ENCODE measurements at regions not wholly inside any gene's neighbourhood (a gene's known extent, or its start where the extent isn't known, plus 50 kb on each side); places are given as distances from the start of the nearest gene placed in this dataset.
"Not testable (repeated sequence)": the region's sequence is repeated elsewhere in the genome, so short reads cannot be mapped to it uniquely, and the experiment has no call there.

DNA sequence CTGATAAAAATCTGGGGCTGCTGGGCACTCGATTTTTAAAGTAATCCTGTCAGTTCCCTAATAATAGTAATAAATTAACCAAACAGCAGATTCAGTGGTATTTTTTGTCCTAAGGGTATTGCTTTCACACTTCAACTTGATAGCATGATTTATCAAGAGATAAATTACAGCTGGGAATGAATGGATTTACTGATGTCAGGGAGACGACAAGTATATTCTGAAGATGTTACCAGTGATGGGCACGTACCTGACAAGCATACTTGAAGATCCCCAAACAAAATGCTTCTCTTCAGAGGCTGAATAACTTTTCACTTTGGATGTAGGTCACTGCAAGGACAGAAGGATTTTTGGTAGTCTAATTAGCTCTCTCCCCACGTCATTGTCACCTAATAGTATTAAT, 82.0 kb downstream of the OLFM4 start:
- Histone ChIP-seq H3K4me1 (no peaks in the 10 kb centered on the region), H3K4me3 (no peak overlapping the region), H3K27ac (no peak overlapping the region), H3K9me3 (no peaks in the 10 kb centered on the region), H3K36me3 (no peaks in the 10 kb centered on the region), H3K27me3 (no peaks in the 10 kb centered on the region)
- no peak for DNase-seq
- intact Hi-C loops (cut with DNase I; ENCODE audit: low total_unique reads), result no loop called here
- TF ChIP-seq POLR2A (IDR thresholded peaks at IDR 0.05), result no peak
- TF ChIP-seq, protein P1, sequence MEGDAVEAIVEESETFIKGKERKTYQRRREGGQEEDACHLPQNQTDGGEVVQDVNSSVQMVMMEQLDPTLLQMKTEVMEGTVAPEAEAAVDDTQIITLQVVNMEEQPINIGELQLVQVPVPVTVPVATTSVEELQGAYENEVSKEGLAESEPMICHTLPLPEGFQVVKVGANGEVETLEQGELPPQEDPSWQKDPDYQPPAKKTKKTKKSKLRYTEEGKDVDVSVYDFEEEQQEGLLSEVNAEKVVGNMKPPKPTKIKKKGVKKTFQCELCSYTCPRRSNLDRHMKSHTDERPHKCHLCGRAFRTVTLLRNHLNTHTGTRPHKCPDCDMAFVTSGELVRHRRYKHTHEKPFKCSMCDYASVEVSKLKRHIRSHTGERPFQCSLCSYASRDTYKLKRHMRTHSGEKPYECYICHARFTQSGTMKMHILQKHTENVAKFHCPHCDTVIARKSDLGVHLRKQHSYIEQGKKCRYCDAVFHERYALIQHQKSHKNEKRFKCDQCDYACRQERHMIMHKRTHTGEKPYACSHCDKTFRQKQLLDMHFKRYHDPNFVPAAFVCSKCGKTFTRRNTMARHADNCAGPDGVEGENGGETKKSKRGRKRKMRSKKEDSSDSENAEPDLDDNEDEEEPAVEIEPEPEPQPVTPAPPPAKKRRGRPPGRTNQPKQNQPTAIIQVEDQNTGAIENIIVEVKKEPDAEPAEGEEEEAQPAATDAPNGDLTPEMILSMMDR (IDR thresholded peaks at IDR 0.05), result no peak

DNA sequence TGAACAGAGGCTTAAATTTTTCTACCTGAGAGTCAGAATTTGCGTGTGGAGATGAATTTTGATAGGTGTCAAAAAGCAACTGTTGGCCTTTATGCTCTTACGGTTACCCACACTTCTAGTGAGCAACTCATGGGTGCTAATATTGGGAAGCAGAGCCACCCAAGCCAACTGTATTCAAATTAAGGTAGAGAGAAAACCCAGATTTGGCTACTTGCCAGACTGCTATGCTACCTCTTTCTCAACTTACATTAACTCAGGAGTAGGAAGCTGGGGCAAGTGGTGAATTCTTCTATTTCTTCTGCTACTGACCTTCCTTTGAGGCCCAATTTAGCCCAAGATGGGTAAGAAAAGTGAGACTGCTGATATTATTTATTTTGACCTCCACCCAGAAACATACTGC, 83.9 kb downstream of the OLFM4 start:
- no peaks in the 10 kb centered on the region for H3K27me3 ChIP-seq
- H3K4me3 ChIP-seq, result no peak overlapping the region
- H3K27ac ChIP-seq, result no peak overlapping the region
- DNase-seq, result no peak
- H3K9me3 ChIP-seq, result no peaks in the 10 kb centered on the region
- no peaks in the 10 kb centered on the region for H3K4me1 ChIP-seq
- intact Hi-C loops (cut with DNase I; ENCODE audit: low total_unique reads), result no loop called here
- H3K36me3 ChIP-seq, result no peaks in the 10 kb centered on the region
- no peak for TF ChIP-seq POLR2A (IDR thresholded peaks at IDR 0.05)
- TF ChIP-seq, protein P1 (IDR thresholded peaks at IDR 0.05), result no peak

DNA sequence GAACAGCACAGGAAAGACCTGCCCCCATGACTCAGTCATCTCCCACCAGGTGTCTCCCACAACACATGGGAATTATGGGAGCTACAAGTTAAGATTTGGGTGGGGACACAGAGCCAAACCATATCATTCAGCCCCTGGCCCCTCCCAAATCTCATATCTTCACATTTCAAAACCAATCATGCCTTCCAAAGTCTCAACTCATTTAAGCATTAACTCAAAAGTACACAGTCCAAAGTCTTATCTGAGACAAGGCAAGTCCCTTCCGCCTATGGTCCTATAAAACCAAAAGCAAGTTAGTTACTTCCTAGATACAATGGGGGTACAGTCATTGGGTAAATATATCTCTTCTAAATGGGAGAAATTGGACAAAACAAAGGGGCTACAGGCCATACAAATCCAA, 88.4 kb downstream of the OLFM4 start:
- H3K4me1 ChIP-seq; H3K27me3 ChIP-seq; DNase-seq; intact Hi-C loops (cut with DNase I; ENCODE audit: low total_unique reads); H3K4me3 ChIP-seq; H3K27ac ChIP-seq; H3K36me3 ChIP-seq; H3K9me3 ChIP-seq: not testable (repeated sequence)

DNA sequence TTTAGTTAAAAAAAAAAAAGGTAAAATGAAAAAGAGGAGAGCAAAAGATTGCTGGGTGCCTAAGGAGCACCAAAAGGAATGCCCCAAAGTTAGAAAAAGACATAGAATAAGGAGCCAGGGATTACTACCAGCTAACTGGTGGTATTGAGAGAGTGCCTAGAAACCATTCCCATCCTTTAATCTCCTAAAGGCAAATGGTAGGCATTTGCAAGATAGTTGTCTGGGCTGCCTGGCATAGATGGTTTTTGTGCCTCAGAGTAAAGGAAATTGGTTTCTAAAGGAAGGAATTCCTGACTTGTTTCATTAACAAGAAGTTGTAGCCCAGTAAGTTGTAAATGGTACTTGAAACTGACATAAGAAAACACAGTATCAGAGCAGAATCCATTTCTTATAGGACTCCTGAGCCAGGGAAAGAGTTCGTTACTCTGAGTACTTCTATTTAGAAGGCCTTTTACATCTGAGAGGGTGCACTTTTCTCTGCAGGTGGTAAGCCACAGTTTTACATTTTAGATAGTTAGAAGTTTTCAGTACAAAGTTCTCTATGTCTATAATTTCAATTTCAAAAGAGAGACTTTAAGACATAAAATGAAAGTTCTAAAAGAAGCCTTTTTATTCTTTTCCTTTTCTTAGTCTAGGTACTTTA, 92.6 kb downstream of the OLFM4 start:
- no peak overlapping the region for H3K27ac ChIP-seq
- H3K4me3 ChIP-seq, result no peak overlapping the region
- H3K4me1 ChIP-seq, result no peaks in the 10 kb centered on the region
- H3K9me3 ChIP-seq, result no peaks in the 10 kb centered on the region
- no peak for DNase-seq
- H3K36me3 ChIP-seq, result no peaks in the 10 kb centered on the region
- no peaks in the 10 kb centered on the region for H3K27me3 ChIP-seq
- no peak for TF ChIP-seq POLR2A (IDR thresholded peaks at IDR 0.05)
- TF ChIP-seq, protein P1 (IDR thresholded peaks at IDR 0.05), result no peak
- intact Hi-C loops (cut with DNase I; ENCODE audit: low total_unique reads), result no loop called here

DNA sequence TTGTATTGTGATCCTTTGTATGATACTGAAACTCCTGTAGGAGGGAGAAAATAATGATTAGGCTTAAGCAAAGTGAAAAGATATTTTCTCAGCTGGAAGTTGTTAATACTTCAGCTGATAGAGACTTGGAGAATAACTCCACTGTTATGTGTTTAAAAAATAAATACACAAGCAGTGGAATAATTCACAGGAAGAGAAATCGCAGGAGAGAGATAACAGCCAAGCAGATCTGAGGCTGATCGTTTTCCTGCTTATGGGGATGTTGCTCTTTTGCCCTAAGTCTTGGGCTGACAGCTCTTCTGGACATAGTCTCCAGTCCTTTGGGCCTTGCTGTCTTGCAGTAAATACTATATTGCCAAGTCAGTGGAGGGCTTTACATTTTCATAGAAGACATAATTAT, 93.3 kb downstream of the OLFM4 start:
- Histone ChIP-seq H3K9me3 (no peaks in the 10 kb centered on the region), H3K36me3 (no peaks in the 10 kb centered on the region), H3K27ac (no peak overlapping the region), H3K4me1 (no peaks in the 10 kb centered on the region), H3K27me3 (no peaks in the 10 kb centered on the region), H3K4me3 (no peak overlapping the region)
- DNase-seq, result no peak
- intact Hi-C loops (cut with DNase I; ENCODE audit: low total_unique reads), result no loop called here
- TF ChIP-seq POLR2A (IDR thresholded peaks at IDR 0.05), result no peak
- TF ChIP-seq, protein P1 (IDR thresholded peaks at IDR 0.05), result no peak

DNA sequence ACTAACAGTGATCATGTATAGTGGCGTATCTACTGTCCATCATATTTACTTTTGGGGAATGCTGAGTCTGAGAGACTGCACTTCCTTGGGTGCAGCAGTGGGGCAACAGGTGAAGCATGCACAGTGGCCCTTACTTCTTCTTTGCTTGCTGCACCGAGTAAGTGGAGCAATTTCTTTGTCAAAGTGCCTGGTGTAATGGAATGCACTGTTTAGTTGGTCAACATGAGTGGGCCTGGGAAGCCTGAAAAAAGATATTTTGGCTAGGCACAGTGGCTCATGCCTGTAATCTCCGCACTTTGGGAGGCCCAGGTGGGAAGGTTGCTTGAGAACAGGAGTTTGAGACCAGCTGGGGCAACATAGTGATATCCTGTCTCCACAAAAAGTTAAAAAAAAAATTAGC, 94.9 kb downstream of the OLFM4 start:
- H3K4me3 ChIP-seq, result no peak overlapping the region
- no peak for DNase-seq
- no peak overlapping the region for H3K27ac ChIP-seq
- TF ChIP-seq, protein P1 (IDR thresholded peaks at IDR 0.05), result no peak
- no peak for TF ChIP-seq POLR2A (IDR thresholded peaks at IDR 0.05)
- no peaks in the 10 kb centered on the region for H3K4me1 ChIP-seq
- intact Hi-C loops (cut with DNase I; ENCODE audit: low total_unique reads), result no loop called here
- H3K9me3 ChIP-seq, result no peaks in the 10 kb centered on the region
- H3K27me3 ChIP-seq, result no peaks in the 10 kb centered on the region
- no peaks in the 10 kb centered on the region for H3K36me3 ChIP-seq

Data from uterus (tissue), 3 donors.